Spleen (tissue), 11 donors: ENCODE measurements at regions not wholly inside any gene's neighbourhood (a gene's known extent, or its start where the extent isn't known, plus 50 kb on each side); places are given as distances from the start of the nearest gene placed in this dataset.

Experiments used
- DNase-seq: peaks from one replicate; pipeline ENCODE4 v3.0.0-alpha.2; 2020
- H3K27ac ChIP-seq, 8 donors: fragments of 200-600 bp; sonication (generic) in 7 of 8; 1 replicate in 4 of 8; 2 replicates in 4 of 8; pipeline versions ENCODE4 v1.5.0 to v1.8.0; 2016 to 2021; ENCODE audit warnings: inconsistent platforms in 4 of 8, mild to moderate bottlenecking in 4 of 8, moderate library complexity in 1 of 8
- H3K27me3 ChIP-seq, 7 donors: fragments of 200-600 bp; sonication (generic) in 6 of 7; replicated peaks in 1 of 7; 1 replicate in 4 of 7; 2 replicates in 3 of 7; pipeline versions ENCODE4 v1.5.0 to v1.8.0; 2016 to 2021; ENCODE audit warnings: inconsistent platforms in 3 of 7, mild to moderate bottlenecking in 1 of 7
- H3K36me3 ChIP-seq, 6 donors: fragments of 200-600 bp; sonication (generic) in 5 of 6; 1 replicate in 4 of 6; 2 replicates in 2 of 6; pipeline versions ENCODE4 v1.5.0 to v1.8.0; 2016 to 2021; ENCODE audit warnings: inconsistent platforms in 2 of 6
- H3K4me1 ChIP-seq, 6 donors: fragments of 200-600 bp; sonication (generic) in 5 of 6; 1 replicate in 3 of 6; 2 replicates in 3 of 6; pipeline versions ENCODE4 v1.5.0 to v1.8.0; 2016 to 2021; ENCODE audit warnings: inconsistent platforms in 3 of 6
- H3K4me3 ChIP-seq, 8 donors: fragments of 200-600 bp; sonication (generic) in 7 of 8; 1 replicate in 4 of 8; 2 replicates in 4 of 8; pipeline versions ENCODE4 v1.5.0 to v1.8.0; 2016 to 2021; ENCODE audit warnings: inconsistent platforms in 4 of 8, mild to moderate bottlenecking in 4 of 8, moderate library complexity in 2 of 8
- H3K9me3 ChIP-seq, 8 donors: fragments of 200-600 bp; sonication (generic) in 7 of 8; 1 replicate in 4 of 8; 2 replicates in 4 of 8; pipeline versions ENCODE4 v1.5.0 to v1.8.0; 2016 to 2021; ENCODE audit warnings: inconsistent platforms in 4 of 8
- POLR2A ChIP-seq, 3 donors: fragments of 450-650 bp; IDR thresholded peaks; one replicate each; pipeline ENCODE4 v1.5.1; 2017; ENCODE audit warnings: antibody characterized with exemption in 3 of 3, mild to moderate bottlenecking in 1 of 3
- POLR2AphosphoS5 ChIP-seq, 3 donors: sonication (generic); formaldehyde crosslinking; IDR thresholded peaks; one replicate each; pipeline ENCODE4 v1.5.1; 2017; ENCODE audit warnings: antibody characterized with exemption in 3 of 3
- WGBS, 5 donors: extraction: QIAGEN DNeasy Blood & Tissue Kit in 3 of 5; methylation state at CpG; one replicate each; pipeline versions ENCODE4 v1.1.5 to v1.1.7; 2013 to 2018; 5-methylcytosine and 5-hydroxymethylcytosine counted together
- intact Hi-C: fragments of 100-400 bp; cut with DNase I; formaldehyde crosslinking; loops from one replicate; pipeline ENCODE4 v1.15.0; 2023; ENCODE audit warnings: low total_unique reads
- TF ChIP-seq, protein P1 (sequence below), 11 experiments: fragments of 200-600 bp in 7 of 11; fragments of 450-650 bp in 4 of 11; sonication (generic) in 4 of 11; IDR thresholded peaks in 8 of 11; conservative IDR thresholded peaks in 3 of 11; 1 replicate in 7 of 11; 2 replicates in 4 of 11; pipeline versions ENCODE4 v1.4.0 to v1.8.0; 2016 to 2021; ENCODE audit warnings: antibody characterized with exemption in 11 of 11, inconsistent platforms in 4 of 11, mild to moderate bottlenecking in 1 of 11
- donor health status: healthy with polysubstance abuse.
- donor health status: DM: no; HTN: no; CAD: no; lungs with moderate emphysema.
- donor health status: DM: no; HTN: no; CAD: no.
- donor health status: Bipolar disorder and iron deficiency.
- donor health status: healthy.
- donor health status: DM: no; HTN: no; CAD: no.
- donor health status: DM: yes; HTN: yes; CAD: no.

DNA sequence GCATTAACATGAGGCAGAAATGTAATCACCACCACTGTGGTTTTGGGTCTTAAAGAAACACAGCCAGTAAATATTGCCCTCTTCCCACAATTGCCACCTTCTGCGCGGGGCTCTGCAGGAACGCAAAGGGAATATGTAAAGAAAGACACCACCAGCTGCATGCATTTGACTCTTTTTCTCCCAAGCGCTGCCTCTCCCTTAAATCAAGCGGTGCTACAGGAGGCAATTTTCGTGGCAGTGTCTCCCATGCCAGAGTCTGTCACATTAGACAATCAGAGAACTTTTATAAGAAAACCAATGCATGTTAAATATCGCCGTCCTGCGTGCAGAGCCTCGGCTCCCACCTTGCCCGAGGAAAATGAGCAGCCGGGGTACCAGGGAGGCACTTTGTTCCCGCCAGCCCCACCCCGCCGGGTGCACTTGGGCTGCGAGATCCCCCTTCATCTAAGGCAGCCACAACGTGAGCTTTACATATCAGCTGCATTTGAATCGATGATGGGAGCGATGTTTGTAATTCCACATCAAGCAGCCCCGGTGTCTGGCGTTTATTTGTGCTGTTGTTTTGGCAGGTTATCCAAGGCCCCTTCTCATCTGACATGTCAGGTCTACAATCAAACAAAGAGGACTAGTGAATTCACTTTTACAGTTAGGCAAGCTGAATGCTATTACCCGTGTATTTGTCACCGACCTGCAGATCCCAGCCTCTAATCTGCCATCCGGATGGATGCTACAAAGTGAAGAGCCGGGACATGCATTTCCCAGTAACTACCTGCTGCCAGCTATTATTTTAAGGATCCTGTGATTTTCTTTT, 72.3 kb upstream of the MGMT start:
- intact Hi-C loops: no loop called here
- Histone ChIP-seq H3K36me3 (no peaks in the 10 kb centered on the region), H3K4me1 (no peaks in the 10 kb centered on the region), H3K27me3 (peaks cover 0 to 13% (median 0%) of the 10 kb centered on the region in 7 donors), H3K27ac (no peak overlapping the region), H3K4me3 (no peak overlapping the region), H3K9me3 (no peaks in the 10 kb centered on the region)
- TF ChIP-seq, protein P1, sequence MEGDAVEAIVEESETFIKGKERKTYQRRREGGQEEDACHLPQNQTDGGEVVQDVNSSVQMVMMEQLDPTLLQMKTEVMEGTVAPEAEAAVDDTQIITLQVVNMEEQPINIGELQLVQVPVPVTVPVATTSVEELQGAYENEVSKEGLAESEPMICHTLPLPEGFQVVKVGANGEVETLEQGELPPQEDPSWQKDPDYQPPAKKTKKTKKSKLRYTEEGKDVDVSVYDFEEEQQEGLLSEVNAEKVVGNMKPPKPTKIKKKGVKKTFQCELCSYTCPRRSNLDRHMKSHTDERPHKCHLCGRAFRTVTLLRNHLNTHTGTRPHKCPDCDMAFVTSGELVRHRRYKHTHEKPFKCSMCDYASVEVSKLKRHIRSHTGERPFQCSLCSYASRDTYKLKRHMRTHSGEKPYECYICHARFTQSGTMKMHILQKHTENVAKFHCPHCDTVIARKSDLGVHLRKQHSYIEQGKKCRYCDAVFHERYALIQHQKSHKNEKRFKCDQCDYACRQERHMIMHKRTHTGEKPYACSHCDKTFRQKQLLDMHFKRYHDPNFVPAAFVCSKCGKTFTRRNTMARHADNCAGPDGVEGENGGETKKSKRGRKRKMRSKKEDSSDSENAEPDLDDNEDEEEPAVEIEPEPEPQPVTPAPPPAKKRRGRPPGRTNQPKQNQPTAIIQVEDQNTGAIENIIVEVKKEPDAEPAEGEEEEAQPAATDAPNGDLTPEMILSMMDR (IDR thresholded peaks at IDR 0.05 in 8 of 11, conservative IDR thresholded peaks at IDR 0.05 in 3 of 11): no peak
- TF ChIP-seq POLR2AphosphoS5 (IDR thresholded peaks at IDR 0.05) (no peak), POLR2A (IDR thresholded peaks at IDR 0.05) (no peak)
- 81 to 88% (median 88%) methylated on average over 25 of the region's 25 CpGs for WGBS, 5 donors
- no peak for DNase-seq

DNA sequence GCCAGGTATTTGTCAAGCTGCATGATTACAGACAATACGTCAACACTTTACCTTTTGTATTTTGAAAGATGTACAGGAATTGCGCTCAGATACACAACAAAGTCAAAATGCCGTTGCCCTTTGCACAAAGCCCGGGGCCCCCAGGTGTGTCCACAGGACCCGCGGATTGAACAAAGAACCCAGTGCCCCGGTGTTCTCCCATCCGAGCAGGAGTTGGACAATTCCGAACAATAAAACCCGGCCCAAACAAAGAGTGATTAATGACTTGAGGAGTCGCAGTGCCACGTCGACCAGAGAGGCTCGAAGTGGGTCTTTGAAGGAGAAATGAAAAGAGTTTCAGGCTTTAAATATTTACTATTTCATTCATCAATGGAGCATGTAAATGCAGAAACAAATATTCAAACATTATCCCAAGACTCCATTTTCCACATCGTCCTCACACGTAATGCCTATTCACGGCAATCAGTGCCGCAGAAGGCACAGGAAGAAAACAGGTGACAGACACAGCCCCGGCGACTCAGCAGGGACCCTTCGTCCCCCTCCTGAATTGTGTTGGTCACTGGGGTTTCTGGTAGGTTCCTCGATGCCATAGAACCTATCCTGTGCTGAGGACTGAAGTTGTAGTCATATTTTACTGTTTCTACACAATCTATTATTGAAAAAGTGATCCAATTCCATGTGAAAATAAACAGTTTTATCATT, 70.9 kb upstream of the MGMT start:
- intact Hi-C loops: no loop called here
- H3K27me3 ChIP-seq: peaks cover 0 to 13% (median 0%) of the 10 kb centered on the region in 7 donors
- 86 to 91% (median 89%) methylated on average over 22 of the region's 22 CpGs for WGBS, 5 donors
- H3K36me3 ChIP-seq: no peaks in the 10 kb centered on the region
- H3K4me1 ChIP-seq: no peaks in the 10 kb centered on the region
- TF ChIP-seq POLR2AphosphoS5 (IDR thresholded peaks at IDR 0.05) (no peak), POLR2A (IDR thresholded peaks at IDR 0.05) (no peak)
- TF ChIP-seq, protein P1 (IDR thresholded peaks at IDR 0.05 in 8 of 11, conservative IDR thresholded peaks at IDR 0.05 in 3 of 11): no peak
- H3K27ac ChIP-seq: no peak overlapping the region
- no peaks in the 10 kb centered on the region for H3K9me3 ChIP-seq
- no peak for DNase-seq
- no peak overlapping the region for H3K4me3 ChIP-seq

GRCh38 chr10:129397198-129397974, 69.7 kb upstream of the MGMT start:
- no peak for TF ChIP-seq POLR2A (IDR thresholded peaks at IDR 0.05)
- no peak for TF ChIP-seq POLR2AphosphoS5 (IDR thresholded peaks at IDR 0.05)
- TF ChIP-seq, protein P1 (IDR thresholded peaks at IDR 0.05 in 8 of 11, conservative IDR thresholded peaks at IDR 0.05 in 3 of 11): no peak
- H3K9me3 ChIP-seq: no peaks in the 10 kb centered on the region
- DNase-seq: no peak
- peaks cover 0 to 15% (median 0%) of the 10 kb centered on the region in 7 donors for H3K27me3 ChIP-seq
- WGBS, 5 donors: 63 to 78% (median 71%) methylated on average over 15 to 16 of the region's 16 CpGs
- no peak overlapping the region for H3K27ac ChIP-seq
- intact Hi-C loops: no loop called here
- no peaks in the 10 kb centered on the region for H3K36me3 ChIP-seq
- no peaks in the 10 kb centered on the region for H3K4me1 ChIP-seq
- no peak overlapping the region for H3K4me3 ChIP-seq
